Skin epidermis (tissue), 12 donors: ENCODE measurements at regions not wholly inside any gene's neighbourhood (a gene's known extent, or its start where the extent isn't known, plus 50 kb on each side); places are given as distances from the start of the nearest gene placed in this dataset.

ENCODE experiments used
- H3K27ac ChIP-seq, 21 experiments: fragments of 200-600 bp; sonication (generic) in 11 of 21; one replicate each; pipeline ENCODE4 v1.5.0; 2020; ENCODE audit warnings: mild to moderate bottlenecking in 3 of 21, inconsistent platforms in 2 of 21, moderate library complexity in 2 of 21
- H3K4me3 ChIP-seq, 7 experiments: fragments of 200-600 bp; sonication (generic) in 2 of 7; one replicate each; pipeline ENCODE4 v1.5.0; 2020; ENCODE audit warnings: inconsistent platforms in 2 of 7, mild to moderate bottlenecking in 2 of 7, moderate library complexity in 1 of 7

DNA sequence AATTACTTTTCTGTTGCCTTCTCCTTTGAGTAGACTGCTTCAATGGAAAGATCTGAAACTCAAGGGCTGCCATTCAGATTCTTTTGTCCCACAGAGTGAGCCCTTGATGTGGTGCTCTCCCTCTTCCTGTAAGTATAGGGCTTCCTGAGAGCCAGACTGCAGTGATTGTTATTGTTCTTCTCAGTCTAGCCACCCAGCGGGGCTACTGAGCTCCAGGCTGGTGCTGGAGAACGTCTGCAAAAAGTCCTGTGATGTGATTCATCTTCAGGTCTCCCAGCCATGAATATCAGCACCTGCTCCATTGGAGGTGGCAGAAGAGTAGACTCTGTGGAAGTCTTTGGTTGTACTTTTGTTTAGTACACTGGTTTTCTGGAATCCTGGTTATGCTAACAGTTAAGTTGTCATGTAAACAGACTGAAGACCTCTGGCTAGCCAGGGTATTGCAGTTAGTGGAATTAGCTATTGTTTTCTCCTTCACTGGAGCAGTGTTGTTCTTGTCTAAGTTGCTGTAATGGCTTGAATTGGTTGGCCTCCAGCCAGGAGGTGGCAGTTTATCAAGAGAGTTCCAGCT, 240.9 kb downstream of the COL12A1 start:
- Histone ChIP-seq H3K27ac (no peak overlapping the region), H3K4me3 (no peak overlapping the region)

- Histone ChIP-seq H3K27ac (peak overlapping the region in 2 of 21 experiments; percentile 10 to 49), H3K4me3 (no peak overlapping the region)
These were observed 249.1 kb downstream of the COL12A1 start for GRCh38 chr6:74956559-74957428.

- Histone ChIP-seq H3K4me3 (no peak overlapping the region), H3K27ac (peak overlapping the region in 3 of 21 experiments; percentile 5 to 60 (median 17))
These were observed 252.1 kb downstream of the COL12A1 start for GRCh38 chr6:74953708-74954107.

DNA sequence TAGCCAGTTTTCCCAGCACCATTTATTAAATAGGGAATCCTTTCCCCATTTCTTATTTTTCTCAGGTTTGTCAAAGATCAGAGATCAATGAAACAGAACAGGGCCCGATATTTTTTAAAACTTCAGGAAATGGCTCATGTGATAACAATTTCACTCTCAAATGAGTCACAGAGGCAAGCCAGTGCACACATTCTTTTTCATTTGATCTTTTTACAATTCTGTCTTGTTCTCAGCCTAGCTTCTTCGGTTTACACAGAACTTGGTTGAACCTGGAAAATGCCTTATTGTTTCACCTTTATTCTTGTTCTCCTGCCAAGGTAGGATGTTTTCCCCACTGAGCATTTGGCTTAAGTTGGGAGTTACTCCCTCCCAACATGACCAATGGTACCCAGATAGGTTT, 258.9 kb downstream of the COL12A1 start:
- Histone ChIP-seq H3K27ac (peak overlapping the region in 2 of 21 experiments; percentile 15 to 33), H3K4me3 (no peak overlapping the region)

- Histone ChIP-seq H3K27ac (no peak overlapping the region), H3K4me3 (no peak overlapping the region)
These were observed 263.7 kb downstream of the COL12A1 start for GRCh38 chr6:74942130-74942529.

- Histone ChIP-seq H3K27ac (peak overlapping the region in 1 of 21 experiments; percentile 19), H3K4me3 (no peak overlapping the region)
These were observed 264.4 kb downstream of the COL12A1 start for GRCh38 chr6:74941424-74941823.

- H3K4me3 ChIP-seq = no peak overlapping the region
- peak overlapping the region in 3 of 21 experiments; percentile 12 to 63 (median 20) for H3K27ac ChIP-seq
These were observed 265.9 kb downstream of the COL12A1 start for GRCh38 chr6:74939721-74940620.

GRCh38 chr6:74939151-74939708, 266.6 kb downstream of the COL12A1 start:
- no peak overlapping the region for H3K4me3 ChIP-seq
- H3K27ac ChIP-seq = peak overlapping the region in 2 of 21 experiments; percentile 20 to 63

DNA sequence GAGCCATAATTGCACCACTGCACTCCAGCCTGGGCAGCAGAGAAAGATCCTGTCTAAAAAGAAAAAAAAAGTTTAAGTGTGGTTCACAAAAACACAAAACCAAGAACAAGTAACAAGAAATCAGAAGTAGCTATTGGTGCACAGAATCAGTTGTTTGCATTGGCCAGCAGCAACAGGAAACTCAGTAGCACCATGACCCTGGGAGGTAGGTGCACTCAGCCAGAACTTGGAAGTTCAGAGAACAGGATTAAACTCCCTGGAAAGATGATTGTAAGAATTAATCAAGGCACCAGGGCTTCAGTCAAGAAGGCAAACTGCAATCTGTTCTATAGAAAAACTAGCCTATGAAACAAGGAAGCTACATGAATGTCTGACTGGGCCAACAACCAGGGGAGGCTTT, 267.9 kb downstream of the COL12A1 start:
- Histone ChIP-seq H3K27ac (peak overlapping the region in 1 of 21 experiments; percentile 36), H3K4me3 (no peak overlapping the region)

GRCh38 chr6:74936886-74937285, 269.0 kb downstream of the COL12A1 start:
- Histone ChIP-seq H3K27ac (peak overlapping the region in 1 of 21 experiments; percentile 27), H3K4me3 (no peak overlapping the region)

DNA sequence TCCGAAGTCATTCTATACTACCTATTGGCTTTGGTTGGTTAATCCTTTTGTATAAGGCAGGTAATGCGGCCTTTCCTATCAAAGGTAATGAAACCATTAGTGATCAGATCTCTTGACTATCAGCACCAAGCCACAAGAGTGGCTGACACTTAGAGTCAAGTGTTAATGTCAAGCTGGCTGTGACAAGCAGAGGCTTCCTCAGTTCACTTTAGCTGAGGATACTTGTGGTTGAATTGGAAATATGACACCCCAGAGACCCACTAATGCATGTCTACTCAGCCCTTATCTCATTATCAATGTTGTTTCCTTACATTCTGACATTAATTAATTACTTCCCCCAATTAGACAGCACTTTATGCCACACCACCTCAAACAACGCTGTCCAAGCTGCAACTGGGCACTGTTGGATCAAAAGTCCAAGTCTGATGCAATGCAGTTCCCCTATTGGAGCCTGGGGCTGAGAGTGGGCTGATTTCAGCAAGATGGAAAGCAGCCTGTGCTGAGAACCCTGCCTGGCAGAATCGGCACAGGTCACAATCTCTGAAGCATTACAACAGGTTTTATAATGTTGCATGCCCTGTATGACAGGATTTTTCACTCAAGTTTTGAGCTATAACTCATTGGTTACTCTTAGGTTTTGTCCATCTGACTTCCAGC, 273.5 kb downstream of the COL12A1 start:
- H3K4me3 ChIP-seq = no peak overlapping the region
- H3K27ac ChIP-seq = peak overlapping the region in 3 of 21 experiments; percentile 1 to 46 (median 26)

DNA sequence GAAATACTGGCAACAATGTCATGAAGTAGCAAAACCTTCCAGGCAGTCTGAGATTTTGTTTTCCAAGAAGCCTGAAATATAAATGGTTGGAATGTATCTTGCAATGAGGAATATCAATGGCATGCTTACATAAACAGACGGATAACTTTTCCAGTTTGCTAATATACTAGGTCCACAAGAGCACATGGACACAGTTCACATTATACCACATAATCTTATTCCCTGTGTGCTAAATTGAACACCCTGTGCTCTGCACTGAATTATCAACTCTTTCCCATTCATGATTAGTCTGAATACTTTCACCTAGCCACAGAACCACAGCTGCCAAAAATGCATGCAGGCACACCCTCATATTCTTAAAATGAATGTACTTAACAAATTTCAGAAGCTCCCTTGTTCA, 274.3 kb downstream of the COL12A1 start:
- H3K27ac ChIP-seq = peak overlapping the region in 1 of 21 experiments; percentile 46
- H3K4me3 ChIP-seq = no peak overlapping the region

GRCh38 chr6:74928203-74928602, 277.6 kb downstream of the COL12A1 start:
- no peak overlapping the region for H3K4me3 ChIP-seq
- H3K27ac ChIP-seq = no peak overlapping the region

DNA sequence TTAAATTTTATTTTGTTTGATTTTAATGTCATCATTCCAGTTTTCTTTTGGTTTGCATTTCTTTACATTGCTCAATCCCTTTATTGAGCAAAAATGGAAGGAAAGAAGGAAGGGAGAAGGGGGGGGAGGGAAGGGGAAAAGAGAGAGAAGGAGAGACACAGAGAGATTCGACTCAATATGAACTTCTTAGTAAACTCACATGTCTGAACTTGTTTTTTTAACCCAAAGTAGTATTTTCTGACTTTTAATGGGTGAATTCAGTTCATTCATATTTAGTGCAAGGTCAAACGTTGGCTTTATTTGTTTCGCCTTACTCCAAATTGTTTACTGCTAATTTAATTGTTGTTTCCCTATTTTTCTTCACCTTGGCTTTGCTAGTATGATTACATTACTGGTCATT, 278.6 kb downstream of the COL12A1 start:
- H3K4me3 ChIP-seq = no peak overlapping the region
- no peak overlapping the region for H3K27ac ChIP-seq

- Histone ChIP-seq H3K4me3 (no peak overlapping the region), H3K27ac (no peak overlapping the region)
These were observed 280.2 kb downstream of the COL12A1 start for GRCh38 chr6:74925683-74926082.

DNA sequence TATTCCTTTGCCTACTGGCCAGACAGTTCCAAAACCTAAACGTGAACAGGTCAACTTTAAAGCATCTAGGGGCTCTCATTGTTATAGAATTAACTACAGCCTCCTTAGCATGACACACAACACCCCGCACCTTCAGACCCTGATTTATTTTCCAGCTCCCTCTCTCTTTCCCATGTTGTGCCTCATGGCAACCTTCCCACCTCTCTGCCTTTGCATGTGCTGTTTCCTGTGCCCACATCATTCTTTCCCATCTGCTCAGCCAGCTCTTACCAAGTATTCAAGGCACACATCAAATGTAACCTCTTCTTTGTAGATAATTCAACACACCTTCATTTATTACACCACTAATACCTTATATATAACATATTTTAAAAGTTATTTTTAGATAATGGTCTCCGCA, 291.0 kb downstream of the COL12A1 start:
- Histone ChIP-seq H3K4me3 (no peak overlapping the region), H3K27ac (no peak overlapping the region)

DNA sequence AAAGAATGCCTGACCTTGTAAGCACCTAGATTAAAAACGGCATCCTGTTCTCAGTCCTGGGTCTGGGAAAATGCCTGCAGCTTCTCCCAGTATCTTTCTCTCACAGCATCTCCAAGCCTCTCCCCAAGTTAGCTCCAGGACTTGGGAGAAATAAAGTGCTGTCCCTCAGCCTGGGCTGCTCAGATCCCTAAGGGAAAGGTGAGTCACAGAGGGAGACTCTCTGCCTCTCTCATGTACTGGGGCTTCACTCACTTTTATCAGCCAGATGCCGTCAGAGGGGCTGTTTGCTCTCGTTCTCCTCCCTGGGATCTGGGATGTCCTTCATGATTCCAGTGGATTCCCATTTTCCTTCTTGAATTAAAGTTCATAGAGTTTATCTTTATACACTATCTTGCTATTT, 293.6 kb downstream of the COL12A1 start:
- no peak overlapping the region for H3K27ac ChIP-seq
- no peak overlapping the region for H3K4me3 ChIP-seq

DNA sequence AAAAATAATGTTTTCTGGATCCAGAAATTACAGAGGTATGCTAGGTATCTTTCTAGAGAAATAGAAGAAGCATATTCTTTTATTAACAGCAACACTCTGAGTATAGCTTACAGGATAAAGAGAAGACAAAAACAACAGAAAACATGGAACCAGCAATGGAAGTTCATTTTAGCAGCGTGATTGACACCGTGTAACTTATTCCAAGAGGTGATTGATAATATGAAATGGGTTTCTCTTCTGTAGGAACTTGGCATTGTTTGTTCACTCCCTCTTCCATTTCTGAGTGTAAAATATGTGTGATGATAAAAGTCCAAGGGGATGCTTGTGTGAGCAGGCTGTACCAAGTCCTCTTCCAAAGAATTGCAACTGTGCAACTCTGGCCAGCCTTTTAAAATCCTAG, 303.0 kb downstream of the COL12A1 start:
- H3K4me3 ChIP-seq = no peak overlapping the region
- H3K27ac ChIP-seq = no peak overlapping the region

- Histone ChIP-seq H3K4me3 (no peak overlapping the region), H3K27ac (no peak overlapping the region)
These were observed 303.8 kb downstream of the COL12A1 start for GRCh38 chr6:74902089-74902488.
